OCI-LY3 (cell line): ENCODE measurements at regions not wholly inside any gene's neighbourhood (a gene's known extent, or its start where the extent isn't known, plus 50 kb on each side); places are given as distances from the start of the nearest gene placed in this dataset.
"Not testable (repeated sequence)": the region's sequence is repeated elsewhere in the genome, so short reads cannot be mapped to it uniquely, and the experiment has no call there.

Experiments used
- EZH2phosphoT487 ChIP-seq: fragments of 200-600 bp; shearing (Covaris generic); IDR thresholded peaks from 2 replicates; pipeline ENCODE4 v1.6.1; 2018; ENCODE audit warnings: antibody characterized with exemption, mixed run types, low read depth
- TF ChIP-seq, protein P1 (sequence below): fragments of 200-600, 300-600 bp; sonication (generic); IDR thresholded peaks from 2 replicates; pipeline ENCODE4 v1.5.1; 2014; ENCODE audit warnings: antibody characterized with exemption, low read length, low read depth

DNA sequence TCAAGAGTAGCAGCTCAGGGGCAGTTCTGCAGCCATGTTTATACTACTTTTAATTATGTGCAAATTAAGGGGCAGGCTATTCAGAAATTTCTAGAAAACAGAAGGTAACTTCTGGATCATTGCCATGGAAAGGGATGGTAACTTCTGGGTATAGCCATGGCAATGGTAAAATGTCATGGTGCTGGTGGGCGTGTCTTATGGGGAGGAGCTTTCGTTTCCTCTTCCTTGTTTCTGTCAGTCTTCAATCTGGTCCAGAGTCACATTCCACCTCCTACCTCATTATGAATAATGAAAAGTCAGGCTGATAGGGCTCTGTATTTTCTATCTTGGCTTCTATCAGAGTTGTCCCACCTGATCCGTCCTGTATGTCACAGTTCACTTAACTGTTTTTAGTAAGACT is 366.0 kb downstream of the SRGAP2C start:
- TF ChIP-seq, protein P1, sequence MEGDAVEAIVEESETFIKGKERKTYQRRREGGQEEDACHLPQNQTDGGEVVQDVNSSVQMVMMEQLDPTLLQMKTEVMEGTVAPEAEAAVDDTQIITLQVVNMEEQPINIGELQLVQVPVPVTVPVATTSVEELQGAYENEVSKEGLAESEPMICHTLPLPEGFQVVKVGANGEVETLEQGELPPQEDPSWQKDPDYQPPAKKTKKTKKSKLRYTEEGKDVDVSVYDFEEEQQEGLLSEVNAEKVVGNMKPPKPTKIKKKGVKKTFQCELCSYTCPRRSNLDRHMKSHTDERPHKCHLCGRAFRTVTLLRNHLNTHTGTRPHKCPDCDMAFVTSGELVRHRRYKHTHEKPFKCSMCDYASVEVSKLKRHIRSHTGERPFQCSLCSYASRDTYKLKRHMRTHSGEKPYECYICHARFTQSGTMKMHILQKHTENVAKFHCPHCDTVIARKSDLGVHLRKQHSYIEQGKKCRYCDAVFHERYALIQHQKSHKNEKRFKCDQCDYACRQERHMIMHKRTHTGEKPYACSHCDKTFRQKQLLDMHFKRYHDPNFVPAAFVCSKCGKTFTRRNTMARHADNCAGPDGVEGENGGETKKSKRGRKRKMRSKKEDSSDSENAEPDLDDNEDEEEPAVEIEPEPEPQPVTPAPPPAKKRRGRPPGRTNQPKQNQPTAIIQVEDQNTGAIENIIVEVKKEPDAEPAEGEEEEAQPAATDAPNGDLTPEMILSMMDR, result not testable (repeated sequence)
- TF ChIP-seq EZH2phosphoT487, result not testable (repeated sequence)
